ENCODE measurements at regions not wholly inside any gene's neighbourhood (a gene's known extent, or its start where the extent isn't known, plus 50 kb on each side); places are given as distances from the start of the nearest gene placed in this dataset.

- TF ChIP-seq CTCF (IDR thresholded peaks at IDR 0.05) (no peak), POLR2A (IDR thresholded peaks at IDR 0.05) (no peak)
These were observed 155.6 kb upstream of the ADO start for GRCh38 chr10:62648921-62649320.
